Lung (tissue), 11 donors: ENCODE measurements at regions not wholly inside any gene's neighbourhood (a gene's known extent, or its start where the extent isn't known, plus 50 kb on each side); places are given as distances from the start of the nearest gene placed in this dataset.

Experiments used
- ATAC-seq: fragments of 200-7000 bp; cut with Tn5 transposase; one replicate; pipeline ENCODE4 v1.9.1; 2020; ENCODE audit warnings: moderate number of reproducible peaks; ENCODE audit not compliant: insufficient read depth, low FRiP score
- DNase-seq, 3 donors: peaks; one replicate each; pipeline ENCODE4 v3.0.0-alpha.2; 2013 to 2017
- H3K27ac ChIP-seq, 2 donors: one replicate each; pipeline ENCODE4 v1.5.1; 2013; ENCODE audit warnings: mild to moderate bottlenecking in 2 of 2, moderate library complexity in 2 of 2, control low read depth in 1 of 2, inconsistent platforms in 1 of 2, low read depth in 1 of 2, low read length in 1 of 2
- H3K27me3 ChIP-seq, 3 donors: one replicate each; pipeline ENCODE4 v1.5.1; 2013; ENCODE audit warnings: low read length in 2 of 3; ENCODE audit not compliant: control insufficient read depth in 3 of 3, insufficient read depth in 3 of 3
- H3K36me3 ChIP-seq, 4 donors: one replicate each; pipeline ENCODE4 v1.5.1; 2013; ENCODE audit warnings: low read length in 4 of 4, mild to moderate bottlenecking in 1 of 4, moderate library complexity in 1 of 4; ENCODE audit not compliant: control insufficient read depth in 4 of 4, insufficient read depth in 4 of 4
- H3K4me1 ChIP-seq, 5 donors: one replicate each; pipeline ENCODE4 v1.5.1; 2013; ENCODE audit warnings: low read length in 5 of 5, mild to moderate bottlenecking in 2 of 5, moderate library complexity in 1 of 5; ENCODE audit not compliant: control insufficient read depth in 5 of 5, insufficient read depth in 5 of 5
- H3K4me3 ChIP-seq: one replicate; pipeline ENCODE4 v1.5.1; 2013; ENCODE audit warnings: mild to moderate bottlenecking, control low read depth, moderate library complexity
- H3K9ac ChIP-seq, 2 donors: one replicate each; pipeline ENCODE4 v1.5.1; 2013; ENCODE audit warnings: low read length in 2 of 2, control low read depth in 1 of 2; ENCODE audit not compliant: insufficient read depth in 1 of 2
- H3K9me3 ChIP-seq, 4 donors: one replicate each; pipeline ENCODE4 v1.5.1; 2013; ENCODE audit warnings: low read length in 3 of 4, mild to moderate bottlenecking in 1 of 4, moderate library complexity in 1 of 4; ENCODE audit not compliant: control insufficient read depth in 4 of 4, insufficient read depth in 3 of 4
- CTCF ChIP-seq: IDR thresholded peaks from 2 replicates; pipeline ENCODE4 v1.5.1; 2012; ENCODE audit warnings: mild to moderate bottlenecking; ENCODE audit errors: control extremely low read depth, extremely low read depth
- WGBS, 2 donors: extraction: QIAGEN DNeasy Blood & Tissue Kit; methylation state at CpG; one replicate each; pipeline ENCODE4 v1.1.7; 2013; 5-methylcytosine and 5-hydroxymethylcytosine counted together
- donor health status: control.
- donor health status: control.
- donor health status: Bipolar disorder and iron deficiency.
- donor health status: healthy.
- donor health status: DM: yes; HTN: yes; CAD: no.

GRCh38 chr7:81207801-81208200 lies 288.9 kb upstream of the SEMA3C start:
- H3K27me3 ChIP-seq = no peaks in the 10 kb centered on the region
- H3K27ac ChIP-seq = no peak overlapping the region
- WGBS, 2 donors = 84 to 94% methylated on average over 5 of the region's 5 CpGs
- DNase-seq (no peak), ATAC-seq (no peak)
- H3K9me3 ChIP-seq = peaks cover 0 to 2% (median 0%) of the 10 kb centered on the region in 4 donors
- H3K4me3 ChIP-seq = no peak overlapping the region
- no peak for TF ChIP-seq CTCF
- H3K9ac ChIP-seq = no peak overlapping the region
- no peaks in the 10 kb centered on the region for H3K36me3 ChIP-seq
- peaks cover 0 to 2% (median 0%) of the 10 kb centered on the region in 5 donors for H3K4me1 ChIP-seq

- DNase-seq = no peak
- no peak overlapping the region for H3K9ac ChIP-seq
- H3K36me3 ChIP-seq = no peaks in the 10 kb centered on the region
- WGBS, 2 donors = 64 to 78% methylated on average over 2 of the region's 2 CpGs
- H3K4me1 ChIP-seq = peaks cover 0 to 2% (median 0%) of the 10 kb centered on the region in 5 donors
- H3K27ac ChIP-seq = no peak overlapping the region
- no peak overlapping the region for H3K4me3 ChIP-seq
- no peak for TF ChIP-seq CTCF
- H3K27me3 ChIP-seq = no peaks in the 10 kb centered on the region
- H3K9me3 ChIP-seq = peaks cover 0 to 2% (median 0%) of the 10 kb centered on the region in 4 donors
- ATAC-seq = no peak
These were observed 288.0 kb upstream of the SEMA3C start for GRCh38 chr7:81206667-81207360.

GRCh38 chr7:81206217-81206616 lies 287.4 kb upstream of the SEMA3C start:
- Histone ChIP-seq H3K4me1 (peaks cover 0 to 2% (median 0%) of the 10 kb centered on the region in 5 donors), H3K4me3 (no peak overlapping the region), H3K36me3 (no peaks in the 10 kb centered on the region), H3K27me3 (no peaks in the 10 kb centered on the region), H3K9ac (no peak overlapping the region), H3K27ac (no peak overlapping the region), H3K9me3 (peaks cover 0 to 2% (median 0%) of the 10 kb centered on the region in 4 donors)
- WGBS, 2 donors = 80 to 82% methylated on average over 3 of the region's 3 CpGs
- DNase-seq = no peak
- no peak for ATAC-seq
- no peak for TF ChIP-seq CTCF

GRCh38 chr7:81201188-81201587 lies 282.3 kb upstream of the SEMA3C start:
- no peak for TF ChIP-seq CTCF
- H3K9ac ChIP-seq = no peak overlapping the region
- 93% methylated on average over 5 of the region's 5 CpGs for WGBS, 2 donors
- H3K4me3 ChIP-seq = no peak overlapping the region
- ATAC-seq (no peak), DNase-seq (no peak)
- H3K36me3 ChIP-seq = no peaks in the 10 kb centered on the region
- H3K9me3 ChIP-seq = no peaks in the 10 kb centered on the region
- no peaks in the 10 kb centered on the region for H3K27me3 ChIP-seq
- H3K27ac ChIP-seq = no peak overlapping the region
- no peaks in the 10 kb centered on the region for H3K4me1 ChIP-seq
